Retina (tissue), 1 donor: ENCODE measurements at regions not wholly inside any gene's neighbourhood (a gene's known extent, or its start where the extent isn't known, plus 50 kb on each side); places are given as distances from the start of the nearest gene placed in this dataset.
A peak's percentile ranks its signal among the peaks of the same experiment; 100 is the strongest.
"Not testable (repeated sequence)": the region's sequence is repeated elsewhere in the genome, so short reads cannot be mapped to it uniquely, and the experiment has no call there.

Experiments
- DNase-seq: peaks from one replicate; pipeline ENCODE4 v3.0.0-alpha.2; 2016

- DNase-seq: no peak
Measured at GRCh38 chr5:166062719-166063118, 2228.7 kb upstream of the WWC1 start.

GRCh38 chr5:166063261-166063660, 2228.2 kb upstream of the WWC1 start:
- no peak for DNase-seq

GRCh38 chr5:166068547-166069335, 2222.7 kb upstream of the WWC1 start:
- DNase-seq: no peak

- no peak for DNase-seq
Measured at GRCh38 chr5:166073901-166074581, 2217.4 kb upstream of the WWC1 start.

GRCh38 chr5:166074582-166075481, 2216.6 kb upstream of the WWC1 start:
- no peak for DNase-seq

GRCh38 chr5:166083183-166083959, 2208.1 kb upstream of the WWC1 start:
- DNase-seq: peak; percentile 35

GRCh38 chr5:166086568-166086967, 2204.9 kb upstream of the WWC1 start:
- DNase-seq: no peak

- no peak for DNase-seq
Measured at GRCh38 chr5:166088389-166089039, 2202.9 kb upstream of the WWC1 start.

- DNase-seq: no peak
Measured at GRCh38 chr5:166091931-166092330, 2199.5 kb upstream of the WWC1 start.

GRCh38 chr5:166093312-166093711, 2198.1 kb upstream of the WWC1 start:
- DNase-seq: no peak

- DNase-seq: no peak
Measured at GRCh38 chr5:166102947-166103346, 2188.5 kb upstream of the WWC1 start.

- no peak for DNase-seq
Measured at GRCh38 chr5:166111021-166111420, 2180.4 kb upstream of the WWC1 start.

GRCh38 chr5:166117072-166118066, 2174.1 kb upstream of the WWC1 start:
- DNase-seq: no peak

- no peak for DNase-seq
Measured at GRCh38 chr5:166119506-166119905, 2171.9 kb upstream of the WWC1 start.

- DNase-seq: peak; percentile 1
Measured at GRCh38 chr5:166123717-166124116, 2167.7 kb upstream of the WWC1 start.

- DNase-seq: no peak
Measured at GRCh38 chr5:166127766-166128570, 2163.5 kb upstream of the WWC1 start.

- not testable (repeated sequence) for DNase-seq
Measured at GRCh38 chr5:166145107-166145506, 2146.3 kb upstream of the WWC1 start.

GRCh38 chr5:166163996-166164610, 2127.3 kb upstream of the WWC1 start:
- DNase-seq: no peak

- peak; percentile 28 for DNase-seq
Measured at GRCh38 chr5:166165596-166165995, 2125.8 kb upstream of the WWC1 start.
